HEK293T (cell line): ENCODE measurements at regions not wholly inside any gene's neighbourhood (a gene's known extent, or its start where the extent isn't known, plus 50 kb on each side); places are given as distances from the start of the nearest gene placed in this dataset.

ENCODE experiments used
- FOXM1 ChIP-seq: fragments of 450-650 bp; IDR thresholded peaks from 2 replicates; pipeline ENCODE4 v1.6.1; 2017; ENCODE audit warnings: mild to moderate bottlenecking, borderline replicate concordance
- NFRKB ChIP-seq: fragments of 450-650 bp; IDR thresholded peaks from 2 replicates; pipeline ENCODE4 v1.6.1; 2016; ENCODE audit warnings: mild to moderate bottlenecking, moderate library complexity

- no peak for TF ChIP-seq FOXM1
- no peak for TF ChIP-seq NFRKB
Measured at GRCh38 chr3:31053299-31053698, 158.8 kb upstream of the GADL1 start.
